ENCODE measurements at regions not wholly inside any gene's neighbourhood (a gene's known extent, or its start where the extent isn't known, plus 50 kb on each side); places are given as distances from the start of the nearest gene placed in this dataset.

DNA sequence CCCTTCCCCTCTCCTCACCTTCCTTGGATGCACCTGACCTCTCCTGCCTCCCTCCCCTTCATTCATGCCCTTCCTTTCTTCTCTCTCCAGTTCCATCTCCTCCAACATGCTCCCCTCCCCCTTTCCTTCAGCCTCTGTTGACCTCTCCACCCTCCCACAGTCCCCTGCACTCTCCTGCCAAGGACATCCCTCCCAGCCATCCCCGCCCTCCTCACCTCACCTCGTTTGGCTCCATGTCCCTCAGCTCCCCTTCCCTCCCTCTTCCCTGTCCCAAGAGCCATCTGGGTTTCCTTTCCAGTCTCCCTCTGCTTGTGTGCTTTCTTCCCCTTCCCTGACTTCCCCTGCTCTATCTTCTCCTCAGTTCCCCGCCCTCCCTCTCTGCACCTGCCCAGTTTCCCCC lies 819.7 kb downstream of the KCNJ18 start:
- no peaks in the 10 kb centered on the region for H3K27me3 Mint-ChIP-seq (ENCODE audit: low read depth)
- H3K27ac Mint-ChIP-seq (ENCODE audit: unreplicated experiment): no peak overlapping the region
- TF ChIP-seq CTCF (conservative IDR thresholded peaks at IDR 0.05): no peak
- H3K4me3 Mint-ChIP-seq: no peak overlapping the region
- no peak for DNase-seq (ENCODE audit: low read depth, low spot score)
- peaks cover 7% of the 10 kb centered on the region for H3K36me3 Mint-ChIP-seq (ENCODE audit: low read depth)
- H3K9me3 Mint-ChIP-seq: peaks cover 8% of the 10 kb centered on the region
- no peaks in the 10 kb centered on the region for H3K4me1 Mint-ChIP-seq

- no peak overlapping the region for H3K27ac Mint-ChIP-seq (ENCODE audit: unreplicated experiment)
- no peaks in the 10 kb centered on the region for H3K27me3 Mint-ChIP-seq (ENCODE audit: low read depth)
- no peak overlapping the region for H3K4me3 Mint-ChIP-seq
- TF ChIP-seq CTCF (conservative IDR thresholded peaks at IDR 0.05): no peak
- peaks cover 8% of the 10 kb centered on the region for H3K9me3 Mint-ChIP-seq
- no peak for DNase-seq (ENCODE audit: low read depth, low spot score)
- no peaks in the 10 kb centered on the region for H3K4me1 Mint-ChIP-seq
- H3K36me3 Mint-ChIP-seq (ENCODE audit: low read depth): peaks cover 7% of the 10 kb centered on the region
Measured at GRCh38 chr17:22512506-22512905, 820.2 kb downstream of the KCNJ18 start.

- TF ChIP-seq CTCF (conservative IDR thresholded peaks at IDR 0.05): no peak
- peaks cover 8% of the 10 kb centered on the region for H3K9me3 Mint-ChIP-seq
- peaks cover 7% of the 10 kb centered on the region for H3K36me3 Mint-ChIP-seq (ENCODE audit: low read depth)
- H3K4me1 Mint-ChIP-seq: no peaks in the 10 kb centered on the region
- no peaks in the 10 kb centered on the region for H3K27me3 Mint-ChIP-seq (ENCODE audit: low read depth)
- no peak for DNase-seq (ENCODE audit: low read depth, low spot score)
- H3K4me3 Mint-ChIP-seq: no peak overlapping the region
- no peak overlapping the region for H3K27ac Mint-ChIP-seq (ENCODE audit: unreplicated experiment)
Measured at GRCh38 chr17:22512997-22513538, 820.7 kb downstream of the KCNJ18 start.

GRCh38 chr17:22514315-22514714 lies 822.0 kb downstream of the KCNJ18 start:
- Mint-ChIP-seq H3K4me3 (no peak overlapping the region), H3K36me3 (ENCODE audit: low read depth) (peaks cover 7% of the 10 kb centered on the region), H3K27ac (ENCODE audit: unreplicated experiment) (no peak overlapping the region), H3K27me3 (ENCODE audit: low read depth) (no peaks in the 10 kb centered on the region), H3K9me3 (peaks cover 6% of the 10 kb centered on the region), H3K4me1 (no peaks in the 10 kb centered on the region)
- no peak for TF ChIP-seq CTCF (conservative IDR thresholded peaks at IDR 0.05)
- no peak for DNase-seq (ENCODE audit: low read depth, low spot score)

DNA sequence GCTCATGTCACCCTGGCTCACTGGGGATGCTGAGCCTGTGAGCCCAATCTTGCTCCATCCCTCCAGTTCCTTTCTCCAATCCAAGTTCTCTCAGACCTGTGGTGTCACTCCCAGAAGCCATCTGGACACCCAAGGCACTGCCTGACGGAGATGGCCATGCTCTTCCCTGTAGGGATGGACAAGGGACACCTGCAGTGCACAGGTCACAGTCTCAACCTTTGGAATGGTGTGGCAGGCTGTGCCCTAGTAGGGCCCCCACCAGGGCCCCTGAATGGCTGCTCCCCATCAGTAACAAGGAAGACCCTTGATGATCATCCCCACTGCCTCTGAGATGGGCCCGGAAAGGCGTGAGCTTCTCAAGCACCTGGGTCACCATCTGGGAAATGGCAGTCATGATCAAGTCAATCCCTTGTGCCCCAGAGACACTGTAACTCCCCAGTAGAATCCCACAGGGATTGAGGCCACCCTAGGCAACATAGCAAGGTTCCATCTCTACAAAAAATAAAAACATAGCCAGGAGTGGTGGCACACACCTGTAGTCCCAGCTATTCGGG lies 822.5 kb downstream of the KCNJ18 start:
- H3K27ac Mint-ChIP-seq (ENCODE audit: unreplicated experiment): no peak overlapping the region
- no peak for TF ChIP-seq CTCF (conservative IDR thresholded peaks at IDR 0.05)
- H3K4me3 Mint-ChIP-seq: no peak overlapping the region
- H3K9me3 Mint-ChIP-seq: peaks cover 4% of the 10 kb centered on the region
- H3K27me3 Mint-ChIP-seq (ENCODE audit: low read depth): no peaks in the 10 kb centered on the region
- H3K36me3 Mint-ChIP-seq (ENCODE audit: low read depth): peaks cover 7% of the 10 kb centered on the region
- no peak for DNase-seq (ENCODE audit: low read depth, low spot score)
- no peaks in the 10 kb centered on the region for H3K4me1 Mint-ChIP-seq

All from neural crest cell (in vitro differentiated cells).